HG03159 (cell line): ENCODE measurements at regions not wholly inside any gene's neighbourhood (a gene's known extent, or its start where the extent isn't known, plus 50 kb on each side); places are given as distances from the start of the nearest gene placed in this dataset.

ENCODE experiments used
- ATAC-seq: cut with Tn5 transposase; IDR thresholded peaks from one replicate; pipeline ENCODE4 v1.9.1; 2021; ENCODE audit warnings: mild to moderate bottlenecking, moderate library complexity; ENCODE audit not compliant: unreplicated experiment

- ATAC-seq = no peak
These were observed 236.7 kb upstream of the MYT1L start for GRCh38 chr2:2567776-2568175.

- ATAC-seq = no peak
These were observed 235.6 kb upstream of the MYT1L start for GRCh38 chr2:2566396-2567323.

GRCh38 chr2:2565671-2566070 lies 234.6 kb upstream of the MYT1L start:
- no peak for ATAC-seq

GRCh38 chr2:2564300-2565078 lies 233.4 kb upstream of the MYT1L start:
- ATAC-seq = no peak

GRCh38 chr2:2563309-2563860 lies 232.3 kb upstream of the MYT1L start:
- ATAC-seq = no peak

GRCh38 chr2:2562867-2563266 lies 231.8 kb upstream of the MYT1L start:
- no peak for ATAC-seq

- no peak for ATAC-seq
These were observed 230.4 kb upstream of the MYT1L start for GRCh38 chr2:2561346-2562095.

GRCh38 chr2:2560374-2561015 lies 229.4 kb upstream of the MYT1L start:
- no peak for ATAC-seq

- no peak for ATAC-seq
These were observed 227.4 kb upstream of the MYT1L start for GRCh38 chr2:2558476-2558875.

GRCh38 chr2:2557475-2557874 lies 226.4 kb upstream of the MYT1L start:
- ATAC-seq = no peak

GRCh38 chr2:2550856-2551255 lies 219.8 kb upstream of the MYT1L start:
- ATAC-seq = no peak

GRCh38 chr2:2547911-2548310 lies 216.8 kb upstream of the MYT1L start:
- no peak for ATAC-seq

- ATAC-seq = no peak
These were observed 216.4 kb upstream of the MYT1L start for GRCh38 chr2:2547451-2547850.

- no peak for ATAC-seq
These were observed 215.0 kb upstream of the MYT1L start for GRCh38 chr2:2546046-2546445.

GRCh38 chr2:2542966-2543611 lies 212.0 kb upstream of the MYT1L start:
- no peak for ATAC-seq

GRCh38 chr2:2542316-2542715 lies 211.2 kb upstream of the MYT1L start:
- no peak for ATAC-seq

GRCh38 chr2:2540406-2540805 lies 209.3 kb upstream of the MYT1L start:
- no peak for ATAC-seq

- ATAC-seq = no peak
These were observed 205.5 kb upstream of the MYT1L start for GRCh38 chr2:2536416-2537056.

- ATAC-seq = no peak
These were observed 199.3 kb upstream of the MYT1L start for GRCh38 chr2:2530334-2530733.

- no peak for ATAC-seq
These were observed 197.8 kb upstream of the MYT1L start for GRCh38 chr2:2528846-2529245.
